ENCODE measurements at regions not wholly inside any gene's neighbourhood (a gene's known extent, or its start where the extent isn't known, plus 50 kb on each side); places are given as distances from the start of the nearest gene placed in this dataset.

GRCh38 chr1:38258085-38258627 lies 211.6 kb upstream of the POU3F1 start:
- TF ChIP-seq RARB (CRISPR knock-in tag; IDR thresholded peaks at IDR 0.05) (no peak), ESRRG (CRISPR knock-in tag; IDR thresholded peaks at IDR 0.05) (no peak), CREB5 (CRISPR knock-in tag; IDR thresholded peaks at IDR 0.05; ENCODE audit: low read depth) (no peak), CSDC2 (CRISPR knock-in tag; IDR thresholded peaks at IDR 0.05) (no peak), OSR1 (CRISPR knock-in tag; IDR thresholded peaks at IDR 0.05) (no peak), PATZ1 (CRISPR knock-in tag; IDR thresholded peaks at IDR 0.05; ENCODE audit: borderline replicate concordance) (no peak), ZNF8 (CRISPR knock-in tag; IDR thresholded peaks at IDR 0.05) (no peak), ZFP3 (CRISPR knock-in tag; IDR thresholded peaks at IDR 0.05) (no peak)

Data from SK-N-SH treated with all-trans-retinoic acid at 6 μM for 48 hours (cell line).